SH-SY5Y (cell line): ENCODE measurements at regions not wholly inside any gene's neighbourhood (a gene's known extent, or its start where the extent isn't known, plus 50 kb on each side); places are given as distances from the start of the nearest gene placed in this dataset.

Experiments used
- GATA2 ChIP-seq: IDR thresholded peaks from 2 replicates; pipeline ENCODE4 v1.6.1; 2011; ENCODE audit warnings: mild to moderate bottlenecking, low read depth, low read length
- GATA3 ChIP-seq: IDR thresholded peaks from 2 replicates; pipeline ENCODE4 v1.6.1; 2011; ENCODE audit warnings: low read depth, mild to moderate bottlenecking, low read length, moderate library complexity

GRCh38 chr7:87007038-87007437 lies 52.4 kb downstream of the ELAPOR2 start:
- TF ChIP-seq GATA2 (no peak), GATA3 (no peak)

GRCh38 chr7:87004956-87005355 lies 54.5 kb downstream of the ELAPOR2 start:
- no peak for TF ChIP-seq GATA3
- no peak for TF ChIP-seq GATA2

GRCh38 chr7:87003872-87004798 lies 55.3 kb downstream of the ELAPOR2 start:
- TF ChIP-seq GATA2 = peak; percentile 98
- peak; percentile 95 for TF ChIP-seq GATA3

GRCh38 chr7:87001214-87001613 lies 58.2 kb downstream of the ELAPOR2 start:
- TF ChIP-seq GATA2 = no peak
- no peak for TF ChIP-seq GATA3

GRCh38 chr7:87000344-87000743 lies 59.1 kb downstream of the ELAPOR2 start:
- no peak for TF ChIP-seq GATA3
- TF ChIP-seq GATA2 = no peak

GRCh38 chr7:86999750-87000149 lies 59.7 kb downstream of the ELAPOR2 start:
- TF ChIP-seq GATA2 (no peak), GATA3 (no peak)

GRCh38 chr7:86995814-86996213 lies 63.6 kb downstream of the ELAPOR2 start:
- TF ChIP-seq GATA2 = no peak
- TF ChIP-seq GATA3 = no peak

GRCh38 chr7:86995052-86995725 lies 64.3 kb downstream of the ELAPOR2 start:
- TF ChIP-seq GATA3 = no peak
- no peak for TF ChIP-seq GATA2

GRCh38 chr7:86991771-86992191 lies 67.7 kb downstream of the ELAPOR2 start:
- no peak for TF ChIP-seq GATA3

GRCh38 chr7:86991093-86991769 lies 68.2 kb downstream of the ELAPOR2 start:
- TF ChIP-seq GATA2 (no peak), GATA3 (no peak)

GRCh38 chr7:86989407-86989806 lies 70.0 kb downstream of the ELAPOR2 start:
- TF ChIP-seq GATA2 = no peak
- TF ChIP-seq GATA3 = no peak

GRCh38 chr7:86981127-86981526 lies 78.3 kb downstream of the ELAPOR2 start:
- no peak for TF ChIP-seq GATA3
- no peak for TF ChIP-seq GATA2

- TF ChIP-seq GATA3 (no peak), GATA2 (no peak)
Measured at GRCh38 chr7:86980223-86980622, 79.2 kb downstream of the ELAPOR2 start.

- TF ChIP-seq GATA3 (no peak), GATA2 (no peak)
Measured at GRCh38 chr7:86978808-86979506, 80.5 kb downstream of the ELAPOR2 start.

- no peak for TF ChIP-seq GATA3
- TF ChIP-seq GATA2 = no peak
Measured at GRCh38 chr7:86976958-86977357, 82.5 kb downstream of the ELAPOR2 start.
